Esophagus (tissue), 2 donors: ENCODE measurements at regions not wholly inside any gene's neighbourhood (a gene's known extent, or its start where the extent isn't known, plus 50 kb on each side); places are given as distances from the start of the nearest gene placed in this dataset.

ENCODE experiments used
- H3K27ac ChIP-seq, 2 donors: one replicate each; pipeline ENCODE4 v1.5.1; 2013; ENCODE audit warnings: low read depth in 2 of 2, mild to moderate bottlenecking in 2 of 2, inconsistent platforms in 1 of 2, low read length in 1 of 2, moderate library complexity in 1 of 2
- H3K27me3 ChIP-seq, 2 donors: one replicate each; pipeline ENCODE4 v1.6.1; 2013; ENCODE audit warnings: low read length in 2 of 2, control low read depth in 1 of 2, mild to moderate bottlenecking in 1 of 2; ENCODE audit not compliant: insufficient read depth in 2 of 2, control insufficient read depth in 1 of 2
- H3K36me3 ChIP-seq, 2 donors: one replicate each; pipeline ENCODE4 v1.6.1; 2013; ENCODE audit warnings: low read length in 1 of 2; ENCODE audit not compliant: control insufficient read depth in 2 of 2, insufficient read depth in 2 of 2
- H3K4me1 ChIP-seq, 2 donors: one replicate each; pipeline ENCODE4 v1.6.1; 2013; ENCODE audit warnings: low read length in 1 of 2; ENCODE audit not compliant: control insufficient read depth in 2 of 2, insufficient read depth in 2 of 2
- H3K4me3 ChIP-seq, 2 donors: one replicate each; pipeline ENCODE4 v1.5.1; 2013; ENCODE audit warnings: low read length in 2 of 2, mild to moderate bottlenecking in 2 of 2, low read depth in 1 of 2, moderate library complexity in 1 of 2
- H3K9me3 ChIP-seq, 2 donors: one replicate each; pipeline ENCODE4 v1.6.1; 2013; ENCODE audit warnings: mild to moderate bottlenecking in 2 of 2, low read depth in 1 of 2, low read length in 1 of 2, moderate library complexity in 1 of 2; ENCODE audit not compliant: control insufficient read depth in 2 of 2, insufficient read depth in 1 of 2
- WGBS, 2 donors: extraction: QIAGEN DNeasy Blood & Tissue Kit; methylation state at CpG; one replicate each; pipeline ENCODE4 v1.1.7; 2013; 5-methylcytosine and 5-hydroxymethylcytosine counted together
- donor health status: healthy with polysubstance abuse.
- donor health status: Bipolar disorder and iron deficiency.

DNA sequence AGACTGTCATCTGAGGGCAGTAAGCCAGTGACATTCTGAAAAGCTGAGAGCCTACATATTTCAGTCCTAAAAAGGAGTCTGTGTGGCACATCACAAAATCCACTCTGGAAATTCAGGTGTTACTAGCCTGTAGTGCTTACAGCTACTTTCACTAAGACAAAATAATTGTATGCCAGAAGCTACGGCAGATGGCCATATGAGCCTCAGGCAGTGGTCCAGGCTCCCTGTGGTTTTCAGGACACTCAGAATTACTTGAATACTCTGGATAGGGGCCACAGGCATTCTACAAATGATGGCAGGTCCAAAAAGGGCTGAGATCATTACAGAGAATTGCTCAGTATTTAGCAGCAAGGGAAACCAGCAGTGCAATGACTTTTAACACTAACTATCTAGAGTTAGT lies 527.1 kb downstream of the MRPL39 start:
- no peaks in the 10 kb centered on the region for H3K36me3 ChIP-seq
- 64 to 70% methylated on average over 1 of the region's 1 CpG for WGBS, 2 donors
- H3K27me3 ChIP-seq: no peaks in the 10 kb centered on the region
- no peaks in the 10 kb centered on the region for H3K9me3 ChIP-seq
- no peak overlapping the region for H3K27ac ChIP-seq
- H3K4me3 ChIP-seq: no peak overlapping the region
- no peaks in the 10 kb centered on the region for H3K4me1 ChIP-seq

DNA sequence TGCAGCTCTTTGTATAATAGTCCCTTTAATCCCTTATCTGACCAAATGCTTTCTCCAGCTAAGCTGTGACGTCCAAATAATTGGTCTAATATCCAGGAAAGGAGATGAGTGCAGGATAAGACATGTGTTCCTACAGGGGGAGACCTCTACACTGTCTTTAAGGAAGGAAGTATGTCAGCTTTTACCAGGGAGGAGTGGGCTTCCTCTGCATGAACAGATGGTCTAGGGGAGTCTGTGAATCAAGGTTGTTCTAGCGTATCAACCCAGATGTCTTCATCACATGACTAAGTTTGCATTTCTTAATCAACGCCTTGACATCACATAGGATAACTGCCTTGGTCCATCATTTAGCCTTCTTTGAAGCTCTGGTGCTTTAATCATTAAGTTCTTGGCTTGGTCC lies 528.2 kb downstream of the MRPL39 start:
- no peak overlapping the region for H3K4me3 ChIP-seq
- H3K36me3 ChIP-seq: no peaks in the 10 kb centered on the region
- H3K27ac ChIP-seq: no peak overlapping the region
- no peaks in the 10 kb centered on the region for H3K27me3 ChIP-seq
- 70 to 78% methylated on average over 3 of the region's 3 CpGs for WGBS, 2 donors
- H3K9me3 ChIP-seq: no peaks in the 10 kb centered on the region
- no peaks in the 10 kb centered on the region for H3K4me1 ChIP-seq

DNA sequence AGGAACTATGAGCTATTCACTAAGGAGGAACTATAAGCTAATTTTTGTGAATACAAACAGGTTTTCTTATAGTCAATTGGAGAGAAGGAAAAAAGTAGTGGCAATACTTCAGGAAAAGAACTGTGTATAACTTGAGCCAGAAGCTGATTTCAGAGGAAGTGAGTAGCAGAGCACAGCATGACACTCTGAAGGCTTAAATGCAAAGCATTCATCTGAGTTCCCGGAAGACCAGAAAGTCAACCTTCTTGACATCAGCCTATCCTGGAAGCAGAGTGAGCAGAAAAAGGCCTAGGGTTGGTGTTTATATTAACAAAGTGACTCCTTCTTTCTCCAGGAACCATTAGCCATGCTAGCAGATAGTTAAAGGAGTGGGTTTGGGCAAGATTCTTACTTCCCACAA lies 545.2 kb downstream of the MRPL39 start:
- Histone ChIP-seq H3K4me3 (no peak overlapping the region), H3K27ac (no peak overlapping the region), H3K4me1 (no peaks in the 10 kb centered on the region), H3K36me3 (no peaks in the 10 kb centered on the region), H3K9me3 (no peaks in the 10 kb centered on the region), H3K27me3 (no peaks in the 10 kb centered on the region)
- 61 to 73% methylated on average over 1 of the region's 1 CpG for WGBS, 2 donors

DNA sequence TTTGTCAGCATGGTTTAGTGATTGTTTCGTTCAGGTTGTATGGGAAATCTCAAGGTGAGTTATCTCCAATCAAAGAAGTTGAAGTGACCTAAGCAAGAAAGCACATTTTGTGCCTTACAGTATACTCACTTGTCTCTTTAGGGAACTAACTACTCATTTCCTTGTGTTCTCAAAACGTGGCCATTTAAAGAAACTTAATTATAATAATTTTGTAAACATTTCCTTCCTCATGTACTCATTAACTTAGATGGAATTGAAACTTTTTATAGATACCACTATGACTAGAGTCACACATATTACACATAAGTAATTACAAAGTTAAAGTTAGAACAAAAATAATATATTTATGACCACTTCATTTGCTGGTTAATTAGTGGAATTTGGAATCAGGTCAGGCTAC lies 552.6 kb downstream of the MRPL39 start:
- H3K27me3 ChIP-seq: no peaks in the 10 kb centered on the region
- H3K36me3 ChIP-seq: no peaks in the 10 kb centered on the region
- no peaks in the 10 kb centered on the region for H3K4me1 ChIP-seq
- H3K27ac ChIP-seq: no peak overlapping the region
- H3K9me3 ChIP-seq: no peaks in the 10 kb centered on the region
- 34 to 40% methylated on average over 2 of the region's 2 CpGs for WGBS, 2 donors
- H3K4me3 ChIP-seq: no peak overlapping the region

DNA sequence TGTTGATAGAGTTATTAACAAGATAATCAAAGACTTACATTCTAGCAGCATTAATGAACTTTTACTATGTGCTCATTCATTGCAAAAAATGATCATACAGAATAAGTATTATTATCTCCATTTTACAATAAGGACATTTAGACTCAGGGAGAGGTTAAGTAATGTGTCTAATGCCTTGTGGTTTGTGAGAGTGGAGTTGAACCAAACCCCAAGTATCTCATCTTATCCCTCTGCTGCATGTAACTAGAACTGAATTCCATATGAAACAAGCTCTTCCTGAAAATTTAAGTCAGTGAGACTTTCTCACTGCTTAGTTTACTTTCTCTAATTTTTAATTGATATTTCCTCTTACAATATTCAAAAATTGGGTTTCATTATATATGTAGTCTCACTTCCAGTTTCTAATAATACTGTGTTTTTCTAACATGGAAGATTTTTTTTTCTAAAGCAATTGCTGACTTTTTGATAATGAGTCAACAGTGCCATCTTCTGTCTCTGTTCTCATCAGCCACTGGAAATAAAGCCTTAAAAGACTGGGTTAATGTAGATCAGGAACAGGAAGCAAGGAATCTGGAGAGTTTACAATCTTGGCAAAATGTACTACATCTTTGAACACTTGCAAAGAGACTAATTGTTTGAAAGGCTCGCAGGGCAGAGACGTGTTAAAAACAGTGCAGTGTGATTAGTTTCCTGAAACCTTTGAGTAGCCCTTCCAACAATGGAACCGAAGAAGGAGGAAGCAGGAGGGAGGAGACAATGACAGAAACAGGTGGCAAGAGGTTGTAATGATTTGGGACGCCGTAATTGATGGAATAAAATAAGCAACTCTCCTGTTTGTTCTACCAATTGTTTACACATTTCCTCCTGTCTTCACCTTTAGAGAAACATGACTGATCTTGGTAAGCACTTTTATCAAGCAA lies 567.6 kb downstream of the MRPL39 start:
- 1 to 4% methylated on average over 5 of the region's 5 CpGs for WGBS, 2 donors
- Histone ChIP-seq H3K9me3 (no peaks in the 10 kb centered on the region), H3K4me3 (no peak overlapping the region), H3K36me3 (no peaks in the 10 kb centered on the region), H3K27ac (no peak overlapping the region), H3K4me1 (no peaks in the 10 kb centered on the region), H3K27me3 (no peaks in the 10 kb centered on the region)

DNA sequence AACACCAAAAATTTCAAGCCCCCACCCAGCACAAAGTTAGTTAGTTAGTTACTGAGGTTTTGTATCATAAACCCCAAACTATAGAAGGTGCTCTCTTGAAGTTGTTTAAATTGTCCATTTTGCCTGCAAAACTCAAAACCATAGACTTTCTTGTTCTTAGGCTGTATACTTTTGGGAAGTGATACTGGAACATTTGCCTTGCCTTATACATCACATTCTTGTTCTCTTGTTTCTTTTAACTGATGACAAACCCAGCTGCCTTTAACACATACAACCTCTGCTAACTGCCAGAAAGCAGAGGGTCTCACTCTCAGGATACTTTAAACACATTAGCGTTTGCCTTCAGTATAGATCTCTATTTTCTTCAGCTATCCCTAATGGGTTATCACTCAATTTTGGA lies 570.5 kb downstream of the MRPL39 start:
- Histone ChIP-seq H3K4me3 (no peak overlapping the region), H3K27ac (no peak overlapping the region), H3K4me1 (no peaks in the 10 kb centered on the region), H3K27me3 (no peaks in the 10 kb centered on the region), H3K36me3 (no peaks in the 10 kb centered on the region), H3K9me3 (no peaks in the 10 kb centered on the region)
- 69 to 78% methylated on average over 1 of the region's 1 CpG for WGBS, 2 donors

DNA sequence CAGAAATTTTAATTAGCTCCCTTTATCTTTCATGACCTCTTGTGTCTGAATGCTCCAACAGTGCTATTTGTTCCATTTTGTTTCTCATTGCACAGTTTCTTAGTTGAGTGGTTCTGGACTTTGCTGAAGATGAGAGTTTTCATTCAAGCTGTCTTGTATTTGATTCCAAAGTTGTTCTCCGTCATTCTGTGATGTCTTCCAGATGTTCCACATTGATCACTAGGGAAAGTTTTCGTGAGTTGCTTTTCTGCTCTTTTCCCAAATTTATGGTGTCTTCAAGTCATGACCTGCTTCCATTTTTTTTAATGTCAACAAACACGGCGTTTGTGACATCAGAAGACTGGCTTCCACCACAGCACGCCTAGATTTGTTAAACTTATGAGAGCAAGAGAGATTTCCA lies 575.5 kb downstream of the MRPL39 start:
- Histone ChIP-seq H3K36me3 (no peaks in the 10 kb centered on the region), H3K27me3 (no peaks in the 10 kb centered on the region), H3K27ac (no peak overlapping the region), H3K9me3 (no peaks in the 10 kb centered on the region), H3K4me1 (no peaks in the 10 kb centered on the region), H3K4me3 (no peak overlapping the region)
- WGBS, 2 donors: 62 to 66% methylated on average over 5 of the region's 5 CpGs

DNA sequence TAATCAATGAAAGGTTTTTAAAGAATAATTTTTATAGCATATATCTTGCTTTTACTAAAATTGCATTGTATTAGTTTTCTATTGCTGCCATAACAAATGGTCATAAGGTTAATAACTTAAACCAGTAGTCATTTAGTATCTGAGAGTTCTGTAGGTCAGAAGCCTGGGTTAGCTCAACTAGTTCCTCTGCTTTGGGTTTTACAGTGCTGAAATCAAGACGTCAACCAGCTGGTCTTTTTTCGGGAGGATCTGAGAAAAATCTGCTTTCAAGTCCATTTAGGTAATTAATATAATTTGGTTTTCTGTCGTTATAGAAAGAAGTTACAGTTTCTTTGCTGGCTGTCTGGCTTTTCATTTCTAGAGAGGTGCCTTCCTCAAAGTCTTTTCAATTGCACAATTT lies 577.7 kb downstream of the MRPL39 start:
- WGBS, 2 donors: 45 to 48% methylated on average over 3 of the region's 3 CpGs
- Histone ChIP-seq H3K4me3 (no peak overlapping the region), H3K36me3 (no peaks in the 10 kb centered on the region), H3K27ac (no peak overlapping the region), H3K9me3 (peaks cover 0 to 3% of the 10 kb centered on the region in 2 donors), H3K27me3 (no peaks in the 10 kb centered on the region), H3K4me1 (no peaks in the 10 kb centered on the region)

DNA sequence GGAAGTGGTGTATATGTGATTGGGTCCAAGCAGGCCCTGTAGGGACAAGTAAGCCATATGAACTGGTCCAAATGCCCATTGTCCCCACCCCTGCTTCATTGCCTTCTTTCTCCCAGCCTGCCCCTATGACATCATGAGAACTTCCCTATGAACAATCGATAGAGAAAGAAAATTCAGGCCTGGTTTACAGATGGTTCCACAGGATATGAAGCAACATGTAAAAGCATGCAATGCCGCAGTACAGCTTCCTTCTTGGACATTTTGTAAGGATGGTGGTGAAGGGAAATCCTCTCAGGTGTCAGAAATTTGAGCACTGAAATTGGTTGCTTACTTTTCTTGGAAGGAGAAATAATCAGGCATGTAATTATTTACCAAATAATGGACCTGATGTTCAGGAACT lies 581.7 kb downstream of the MRPL39 start:
- 84 to 85% methylated on average over 2 of the region's 2 CpGs for WGBS, 2 donors
- Histone ChIP-seq H3K4me3 (no peak overlapping the region), H3K4me1 (no peaks in the 10 kb centered on the region), H3K27me3 (no peaks in the 10 kb centered on the region), H3K27ac (no peak overlapping the region), H3K36me3 (no peaks in the 10 kb centered on the region), H3K9me3 (peaks cover 0 to 6% of the 10 kb centered on the region in 2 donors)

DNA sequence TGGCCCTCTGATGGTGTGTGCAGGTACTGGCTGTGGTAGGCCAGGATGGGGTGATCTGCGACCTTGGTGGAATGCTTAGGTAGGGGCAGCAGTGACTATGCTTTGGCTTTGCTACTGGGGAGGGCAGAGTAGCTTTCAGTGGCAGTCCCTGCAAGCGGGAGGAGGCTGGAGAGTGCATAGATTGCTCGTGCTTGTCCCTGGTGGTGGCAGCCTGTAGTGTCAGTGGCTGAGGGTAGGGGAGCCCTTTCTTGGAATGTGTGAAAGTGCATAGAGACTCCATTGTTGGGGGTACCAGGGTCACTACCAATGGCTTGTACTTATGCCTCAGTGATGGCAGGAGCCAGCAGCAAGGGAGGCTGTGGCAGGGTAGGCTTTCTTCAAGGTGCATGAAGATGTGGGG lies 582.6 kb downstream of the MRPL39 start:
- Histone ChIP-seq H3K4me1 (no peaks in the 10 kb centered on the region), H3K4me3 (no peak overlapping the region), H3K27me3 (no peaks in the 10 kb centered on the region), H3K27ac (no peak overlapping the region), H3K9me3 (peaks cover 0 to 6% of the 10 kb centered on the region in 2 donors), H3K36me3 (no peaks in the 10 kb centered on the region)
- WGBS, 2 donors: 89 to 90% methylated on average over 3 of the region's 3 CpGs
